AML-193 (cell line): ENCODE measurements at regions not wholly inside any gene's neighbourhood (a gene's known extent, or its start where the extent isn't known, plus 50 kb on each side); places are given as distances from the start of the nearest gene placed in this dataset.

Experiments used
- DNase-seq, 2 experiments: peaks; one replicate each; lab custom pipeline; 2025; lab: John Stamatoyannopoulos, UW

GRCh38 chr9:18393340-18394130 lies 80.4 kb upstream of the ADAMTSL1 start:
- DNase-seq, result no peak

GRCh38 chr9:18394847-18395351 lies 79.1 kb upstream of the ADAMTSL1 start:
- no peak for DNase-seq

GRCh38 chr9:18396102-18396728 lies 77.7 kb upstream of the ADAMTSL1 start:
- DNase-seq, result no peak

GRCh38 chr9:18397076-18397475 lies 76.9 kb upstream of the ADAMTSL1 start:
- no peak for DNase-seq

GRCh38 chr9:18398038-18398437 lies 75.9 kb upstream of the ADAMTSL1 start:
- DNase-seq, result no peak

- no peak for DNase-seq
These were observed 69.4 kb upstream of the ADAMTSL1 start for GRCh38 chr9:18404434-18405029.

GRCh38 chr9:18405240-18405639 lies 68.7 kb upstream of the ADAMTSL1 start:
- no peak for DNase-seq

- no peak for DNase-seq
These were observed 63.0 kb upstream of the ADAMTSL1 start for GRCh38 chr9:18410983-18411382.

- no peak for DNase-seq
These were observed 52.6 kb upstream of the ADAMTSL1 start for GRCh38 chr9:18421391-18421790.

- DNase-seq, result no peak
These were observed 51.5 kb upstream of the ADAMTSL1 start for GRCh38 chr9:18422296-18423036.

GRCh38 chr9:18423791-18424531 lies 50.0 kb upstream of the ADAMTSL1 start:
- no peak for DNase-seq
